ENCODE measurements at regions not wholly inside any gene's neighbourhood (a gene's known extent, or its start where the extent isn't known, plus 50 kb on each side); places are given as distances from the start of the nearest gene placed in this dataset.
"Not testable (repeated sequence)": the region's sequence is repeated elsewhere in the genome, so short reads cannot be mapped to it uniquely, and the experiment has no call there.

DNA sequence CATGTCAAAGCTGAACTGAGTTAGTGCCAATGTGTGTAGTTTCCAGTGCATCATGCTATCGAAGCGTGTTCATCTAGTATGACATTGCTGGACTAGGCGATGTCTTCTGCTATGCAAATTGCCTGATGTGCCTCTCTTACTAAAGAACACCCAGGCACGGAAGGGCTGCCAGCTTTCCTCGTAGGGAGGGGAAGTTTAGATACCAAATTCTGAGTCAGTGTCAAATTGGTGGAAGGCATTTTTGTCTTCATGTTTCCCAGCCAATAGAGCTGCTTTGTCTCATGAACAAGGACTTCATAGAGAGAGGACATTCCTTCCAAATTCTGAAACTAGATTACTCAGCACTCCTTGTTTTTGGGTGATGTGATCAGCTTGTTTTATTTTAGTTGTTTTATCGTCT is 320.1 kb downstream of the BTBD3 start:
- Histone ChIP-seq H3K27me3 (no peaks in the 10 kb centered on the region), H3K9me3 (no peaks in the 10 kb centered on the region), H3K27ac (no peak overlapping the region), H3K36me3 (no peaks in the 10 kb centered on the region), H3K4me3 (no peak overlapping the region), H3K4me1 (no peaks in the 10 kb centered on the region)
- DNase-seq (ENCODE audit: low spot score in 2 of 2): no peak
- intact Hi-C loops (cut with DNase I; ENCODE audit: low total_unique reads): no loop called here
- TF ChIP-seq POLR2AphosphoS5 (IDR thresholded peaks at IDR 0.05) (no peak), POLR2A (IDR thresholded peaks at IDR 0.05) (no peak)
- TF ChIP-seq, protein P1, sequence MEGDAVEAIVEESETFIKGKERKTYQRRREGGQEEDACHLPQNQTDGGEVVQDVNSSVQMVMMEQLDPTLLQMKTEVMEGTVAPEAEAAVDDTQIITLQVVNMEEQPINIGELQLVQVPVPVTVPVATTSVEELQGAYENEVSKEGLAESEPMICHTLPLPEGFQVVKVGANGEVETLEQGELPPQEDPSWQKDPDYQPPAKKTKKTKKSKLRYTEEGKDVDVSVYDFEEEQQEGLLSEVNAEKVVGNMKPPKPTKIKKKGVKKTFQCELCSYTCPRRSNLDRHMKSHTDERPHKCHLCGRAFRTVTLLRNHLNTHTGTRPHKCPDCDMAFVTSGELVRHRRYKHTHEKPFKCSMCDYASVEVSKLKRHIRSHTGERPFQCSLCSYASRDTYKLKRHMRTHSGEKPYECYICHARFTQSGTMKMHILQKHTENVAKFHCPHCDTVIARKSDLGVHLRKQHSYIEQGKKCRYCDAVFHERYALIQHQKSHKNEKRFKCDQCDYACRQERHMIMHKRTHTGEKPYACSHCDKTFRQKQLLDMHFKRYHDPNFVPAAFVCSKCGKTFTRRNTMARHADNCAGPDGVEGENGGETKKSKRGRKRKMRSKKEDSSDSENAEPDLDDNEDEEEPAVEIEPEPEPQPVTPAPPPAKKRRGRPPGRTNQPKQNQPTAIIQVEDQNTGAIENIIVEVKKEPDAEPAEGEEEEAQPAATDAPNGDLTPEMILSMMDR (IDR thresholded peaks at IDR 0.05): no peak

- Histone ChIP-seq H3K27ac (no peak overlapping the region), H3K9me3 (no peaks in the 10 kb centered on the region), H3K27me3 (no peaks in the 10 kb centered on the region), H3K36me3 (no peaks in the 10 kb centered on the region), H3K4me3 (no peak overlapping the region), H3K4me1 (no peaks in the 10 kb centered on the region)
- intact Hi-C loops (cut with DNase I; ENCODE audit: low total_unique reads): no loop called here
- DNase-seq (ENCODE audit: low spot score in 2 of 2): no peak
- TF ChIP-seq POLR2AphosphoS5 (IDR thresholded peaks at IDR 0.05) (no peak), POLR2A (IDR thresholded peaks at IDR 0.05) (no peak)
- TF ChIP-seq, protein P1 (IDR thresholded peaks at IDR 0.05): no peak
Measured at GRCh38 chr20:12241065-12241464, 323.4 kb downstream of the BTBD3 start.

- Histone ChIP-seq H3K4me3 (no peak overlapping the region), H3K4me1 (no peaks in the 10 kb centered on the region), H3K36me3 (no peaks in the 10 kb centered on the region), H3K27ac (no peak overlapping the region), H3K27me3 (no peaks in the 10 kb centered on the region), H3K9me3 (no peaks in the 10 kb centered on the region)
- no peak for TF ChIP-seq POLR2A (IDR thresholded peaks at IDR 0.05)
- TF ChIP-seq, protein P1 (IDR thresholded peaks at IDR 0.05): no peak
- no peak for TF ChIP-seq POLR2AphosphoS5 (IDR thresholded peaks at IDR 0.05)
- DNase-seq (ENCODE audit: low spot score in 2 of 2): no peak
- intact Hi-C loops (cut with DNase I; ENCODE audit: low total_unique reads): no loop called here
Measured at GRCh38 chr20:12243327-12243726, 325.6 kb downstream of the BTBD3 start.

DNA sequence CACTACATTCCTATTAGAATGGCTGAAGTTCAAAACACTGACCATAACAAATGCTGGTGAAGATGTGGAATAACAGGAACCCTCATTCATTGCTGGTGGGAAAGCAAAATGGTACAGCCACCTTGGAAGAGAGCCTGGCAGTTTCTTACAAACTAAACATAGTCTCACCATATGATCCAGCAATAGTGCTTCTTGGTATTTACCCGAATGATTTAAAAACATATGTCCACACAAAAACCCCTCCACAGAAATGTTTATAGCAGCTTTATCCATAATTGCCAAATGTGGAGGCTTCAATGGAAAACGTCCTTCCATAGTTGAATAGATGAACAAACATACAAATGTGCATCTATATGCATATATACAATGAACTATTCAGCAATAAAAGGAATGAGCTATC is 330.8 kb downstream of the BTBD3 start:
- Histone ChIP-seq H3K9me3 (peaks cover 0 to 5% of the 10 kb centered on the region in 2 donors), H3K36me3 (no peaks in the 10 kb centered on the region), H3K4me1 (no peaks in the 10 kb centered on the region), H3K4me3 (no peak overlapping the region), H3K27me3 (no peaks in the 10 kb centered on the region), H3K27ac (no peak overlapping the region)
- no peak for DNase-seq (ENCODE audit: low spot score in 2 of 2)
- TF ChIP-seq POLR2A (IDR thresholded peaks at IDR 0.05): no peak
- TF ChIP-seq POLR2AphosphoS5 (IDR thresholded peaks at IDR 0.05): no peak
- TF ChIP-seq, protein P1 (IDR thresholded peaks at IDR 0.05): no peak
- intact Hi-C loops (cut with DNase I; ENCODE audit: low total_unique reads): no loop called here

- H3K9me3 ChIP-seq; H3K27ac ChIP-seq; H3K4me1 ChIP-seq; DNase-seq (ENCODE audit: low spot score in 2 of 2); H3K36me3 ChIP-seq; H3K4me3 ChIP-seq; H3K27me3 ChIP-seq: not testable (repeated sequence)
- intact Hi-C loops (cut with DNase I; ENCODE audit: low total_unique reads): loop anchor here (5.0 kb wide), 1 partner anchor 1708 kb away; no protein-coding TSS in a partner anchor
Measured at GRCh38 chr20:12250661-12251060, 333.0 kb downstream of the BTBD3 start.

- intact Hi-C loops (cut with DNase I; ENCODE audit: low total_unique reads): loop anchor here (5.0 kb wide), 1 partner anchor 1710 kb away; no protein-coding TSS in a partner anchor
- no peak overlapping the region for H3K4me3 ChIP-seq
- peaks cover 0 to 5% of the 10 kb centered on the region in 2 donors for H3K9me3 ChIP-seq
- H3K27me3 ChIP-seq: no peaks in the 10 kb centered on the region
- no peaks in the 10 kb centered on the region for H3K4me1 ChIP-seq
- no peak for DNase-seq (ENCODE audit: low spot score in 2 of 2)
- TF ChIP-seq POLR2AphosphoS5 (IDR thresholded peaks at IDR 0.05): no peak
- TF ChIP-seq, protein P1 (IDR thresholded peaks at IDR 0.05): no peak
- TF ChIP-seq POLR2A (IDR thresholded peaks at IDR 0.05): no peak
- no peak overlapping the region for H3K27ac ChIP-seq
- no peaks in the 10 kb centered on the region for H3K36me3 ChIP-seq
Measured at GRCh38 chr20:12252793-12253192, 335.1 kb downstream of the BTBD3 start.
